ENCODE measurements at regions not wholly inside any gene's neighbourhood (a gene's known extent, or its start where the extent isn't known, plus 50 kb on each side); places are given as distances from the start of the nearest gene placed in this dataset.

DNA sequence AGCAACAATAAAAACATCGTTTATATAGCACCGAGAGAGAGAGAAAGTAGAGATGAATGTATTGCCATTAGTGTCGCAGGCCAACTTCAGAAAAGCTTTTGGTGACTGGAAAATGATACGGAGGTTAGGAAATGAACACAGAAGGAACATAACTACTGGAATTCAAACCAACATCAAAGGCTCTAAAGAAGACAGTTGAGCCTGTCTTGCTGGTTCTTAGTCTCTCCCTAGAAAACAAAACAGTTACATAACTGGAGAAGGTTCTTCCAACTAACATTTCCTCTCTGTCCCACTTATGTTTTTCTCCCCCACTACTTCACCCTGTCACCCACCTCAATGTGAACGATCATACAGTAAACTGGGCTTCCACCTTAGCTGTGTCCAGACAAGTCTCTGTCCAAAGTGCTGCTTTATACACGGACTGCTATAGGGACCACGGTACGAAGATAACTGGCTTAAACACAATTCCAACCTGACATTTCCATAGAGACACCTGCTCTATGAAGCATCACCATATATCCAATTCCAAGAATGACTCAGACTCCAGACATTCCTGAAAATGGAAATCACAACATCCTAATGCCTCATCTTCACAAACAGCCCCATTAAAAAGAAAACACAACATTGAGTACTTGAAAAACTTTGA, 85.2 kb upstream of the ARHGAP32 start:
- H3K4me3 Mint-ChIP-seq (ENCODE audit: unreplicated experiment), result peak overlapping the region; percentile 93
- no peak for DNase-seq
- no peak overlapping the region for H3K27ac Mint-ChIP-seq (ENCODE audit: unreplicated experiment)
- peaks cover 37% of the 10 kb centered on the region for H3K4me1 Mint-ChIP-seq (ENCODE audit: low read depth, unreplicated experiment)
- H3K36me3 Mint-ChIP-seq (ENCODE audit: unreplicated experiment), result no peaks in the 10 kb centered on the region
- peaks cover 5% of the 10 kb centered on the region for H3K27me3 Mint-ChIP-seq (ENCODE audit: unreplicated experiment)
- H3K9me3 Mint-ChIP-seq (ENCODE audit: unreplicated experiment), result peaks cover 6% of the 10 kb centered on the region
- TF ChIP-seq, protein P1, sequence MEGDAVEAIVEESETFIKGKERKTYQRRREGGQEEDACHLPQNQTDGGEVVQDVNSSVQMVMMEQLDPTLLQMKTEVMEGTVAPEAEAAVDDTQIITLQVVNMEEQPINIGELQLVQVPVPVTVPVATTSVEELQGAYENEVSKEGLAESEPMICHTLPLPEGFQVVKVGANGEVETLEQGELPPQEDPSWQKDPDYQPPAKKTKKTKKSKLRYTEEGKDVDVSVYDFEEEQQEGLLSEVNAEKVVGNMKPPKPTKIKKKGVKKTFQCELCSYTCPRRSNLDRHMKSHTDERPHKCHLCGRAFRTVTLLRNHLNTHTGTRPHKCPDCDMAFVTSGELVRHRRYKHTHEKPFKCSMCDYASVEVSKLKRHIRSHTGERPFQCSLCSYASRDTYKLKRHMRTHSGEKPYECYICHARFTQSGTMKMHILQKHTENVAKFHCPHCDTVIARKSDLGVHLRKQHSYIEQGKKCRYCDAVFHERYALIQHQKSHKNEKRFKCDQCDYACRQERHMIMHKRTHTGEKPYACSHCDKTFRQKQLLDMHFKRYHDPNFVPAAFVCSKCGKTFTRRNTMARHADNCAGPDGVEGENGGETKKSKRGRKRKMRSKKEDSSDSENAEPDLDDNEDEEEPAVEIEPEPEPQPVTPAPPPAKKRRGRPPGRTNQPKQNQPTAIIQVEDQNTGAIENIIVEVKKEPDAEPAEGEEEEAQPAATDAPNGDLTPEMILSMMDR (IDR thresholded peaks at IDR 0.05; ENCODE audit: partially characterized antibody, unreplicated experiment), result no peak

DNA sequence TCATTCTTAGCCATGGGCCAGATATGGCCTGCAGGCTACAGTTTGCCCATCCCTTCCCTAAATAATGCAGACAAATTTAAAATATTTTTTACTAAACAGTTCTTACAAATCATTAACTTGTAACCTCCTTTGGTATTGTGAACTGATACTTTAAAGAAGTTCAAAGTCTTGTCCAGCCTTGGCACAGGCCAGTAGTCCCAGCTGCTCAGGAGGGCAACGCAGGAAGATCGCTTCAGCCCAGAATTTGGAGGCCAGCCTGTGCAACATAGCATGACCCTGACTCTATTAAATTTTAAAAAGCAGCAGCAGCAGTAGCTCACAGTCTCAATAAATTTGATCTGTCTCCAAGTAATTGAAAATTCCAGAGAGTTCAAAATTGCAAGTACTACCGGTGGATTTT, 83.7 kb upstream of the ARHGAP32 start:
- Mint-ChIP-seq H3K27ac (ENCODE audit: unreplicated experiment) (no peak overlapping the region), H3K4me1 (ENCODE audit: low read depth, unreplicated experiment) (peaks cover 41% of the 10 kb centered on the region), H3K36me3 (ENCODE audit: unreplicated experiment) (no peaks in the 10 kb centered on the region), H3K9me3 (ENCODE audit: unreplicated experiment) (peaks cover 6% of the 10 kb centered on the region), H3K27me3 (ENCODE audit: unreplicated experiment) (peaks cover 5% of the 10 kb centered on the region), H3K4me3 (ENCODE audit: unreplicated experiment) (peak overlapping the region; percentile 41)
- DNase-seq, result no peak
- TF ChIP-seq, protein P1 (IDR thresholded peaks at IDR 0.05; ENCODE audit: partially characterized antibody, unreplicated experiment), result no peak

DNA sequence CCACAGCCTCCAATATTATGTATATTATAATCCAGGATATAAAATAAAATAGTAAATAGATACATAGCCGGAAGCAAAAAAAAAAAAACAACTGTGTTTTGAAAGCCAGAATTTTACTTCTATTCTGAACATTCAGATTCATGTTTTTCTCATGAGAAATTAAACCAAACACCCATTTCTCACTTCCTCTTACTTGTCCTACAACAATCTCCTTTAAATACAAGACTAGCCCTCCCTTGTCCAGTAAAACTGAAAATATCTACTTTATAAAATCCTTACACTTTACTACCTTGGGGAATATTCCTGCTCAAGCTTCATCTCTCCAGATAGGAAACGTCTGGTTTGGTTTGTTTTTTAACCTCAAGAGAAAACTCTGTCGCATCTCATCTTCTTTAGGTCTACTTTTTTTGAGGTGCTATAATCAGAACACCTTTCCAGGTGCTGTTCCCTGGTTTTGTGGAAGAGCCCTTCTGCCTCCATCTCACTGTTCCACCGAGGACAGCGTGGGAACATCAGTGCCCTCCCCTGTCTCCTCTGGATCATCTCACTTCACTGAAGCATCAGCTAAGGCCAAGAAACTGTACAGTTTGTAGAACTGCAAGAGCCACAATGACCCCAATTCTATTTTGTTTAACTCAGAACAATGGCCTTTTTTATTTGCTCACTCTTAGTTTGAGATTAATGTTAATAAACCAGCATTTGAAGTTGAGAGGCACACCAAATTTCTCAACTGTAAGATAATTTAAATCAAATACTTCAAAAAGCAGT, 82.0 kb upstream of the ARHGAP32 start:
- Mint-ChIP-seq H3K9me3 (ENCODE audit: unreplicated experiment) (peaks cover 4% of the 10 kb centered on the region), H3K36me3 (ENCODE audit: unreplicated experiment) (no peaks in the 10 kb centered on the region), H3K4me1 (ENCODE audit: low read depth, unreplicated experiment) (peaks cover 38% of the 10 kb centered on the region), H3K27ac (ENCODE audit: unreplicated experiment) (no peak overlapping the region), H3K27me3 (ENCODE audit: unreplicated experiment) (peaks cover 2% of the 10 kb centered on the region), H3K4me3 (ENCODE audit: unreplicated experiment) (no peak overlapping the region)
- no peak for DNase-seq
- TF ChIP-seq, protein P1 (IDR thresholded peaks at IDR 0.05; ENCODE audit: partially characterized antibody, unreplicated experiment), result no peak

DNA sequence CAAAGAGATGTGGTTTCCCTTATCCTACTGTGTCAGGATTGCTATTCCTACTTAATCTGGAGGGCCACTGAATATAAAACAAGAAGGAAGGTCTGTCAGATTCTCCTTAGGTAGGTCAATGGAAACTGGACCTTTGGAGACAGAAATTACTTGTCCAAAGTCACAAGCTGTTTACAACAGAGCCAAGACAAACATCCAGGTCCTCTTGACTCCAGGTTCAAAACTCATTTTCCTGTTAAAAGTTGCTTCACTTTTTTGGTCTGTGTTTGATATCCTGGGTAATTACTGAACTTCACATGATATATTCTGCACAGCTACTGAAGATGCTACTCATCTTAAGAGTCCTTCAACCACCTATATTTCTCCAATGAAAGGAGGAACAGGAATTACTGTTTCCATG, 81.2 kb upstream of the ARHGAP32 start:
- Mint-ChIP-seq H3K27me3 (ENCODE audit: unreplicated experiment) (peaks cover under 1% of the 10 kb centered on the region), H3K27ac (ENCODE audit: unreplicated experiment) (no peak overlapping the region), H3K9me3 (ENCODE audit: unreplicated experiment) (peaks cover 3% of the 10 kb centered on the region), H3K4me1 (ENCODE audit: low read depth, unreplicated experiment) (peaks cover 38% of the 10 kb centered on the region), H3K36me3 (ENCODE audit: unreplicated experiment) (no peaks in the 10 kb centered on the region), H3K4me3 (ENCODE audit: unreplicated experiment) (no peak overlapping the region)
- DNase-seq, result no peak
- TF ChIP-seq, protein P1 (IDR thresholded peaks at IDR 0.05; ENCODE audit: partially characterized antibody, unreplicated experiment), result no peak

DNA sequence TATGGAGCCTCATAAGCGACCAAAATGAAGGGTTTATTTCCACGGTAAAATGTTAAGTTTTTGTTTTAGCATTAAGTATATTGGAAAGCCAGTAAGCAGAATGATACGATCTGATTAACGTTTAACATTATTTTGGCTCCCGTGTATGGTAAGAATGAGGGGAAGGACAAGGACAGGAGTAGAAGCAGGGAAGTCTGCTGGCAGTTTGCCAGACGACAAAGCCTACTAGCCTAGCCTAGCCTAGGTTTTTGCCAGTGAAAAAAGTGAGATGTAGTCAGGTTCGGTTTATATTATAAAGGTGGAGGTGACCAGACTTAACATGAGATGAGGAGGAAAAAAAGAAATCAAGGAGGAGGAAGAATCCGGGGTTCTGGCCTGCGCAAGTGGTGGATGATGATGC, 78.9 kb upstream of the ARHGAP32 start:
- no peak for DNase-seq
- peaks cover 8% of the 10 kb centered on the region for H3K9me3 Mint-ChIP-seq (ENCODE audit: unreplicated experiment)
- H3K4me3 Mint-ChIP-seq (ENCODE audit: unreplicated experiment), result no peak overlapping the region
- TF ChIP-seq, protein P1 (IDR thresholded peaks at IDR 0.05; ENCODE audit: partially characterized antibody, unreplicated experiment), result no peak
- H3K27ac Mint-ChIP-seq (ENCODE audit: unreplicated experiment), result no peak overlapping the region
- peaks cover 7% of the 10 kb centered on the region for H3K27me3 Mint-ChIP-seq (ENCODE audit: unreplicated experiment)
- H3K4me1 Mint-ChIP-seq (ENCODE audit: low read depth, unreplicated experiment), result peaks cover 32% of the 10 kb centered on the region
- no peaks in the 10 kb centered on the region for H3K36me3 Mint-ChIP-seq (ENCODE audit: unreplicated experiment)
